GM23248 (cell line): ENCODE measurements at regions not wholly inside any gene's neighbourhood (a gene's known extent, or its start where the extent isn't known, plus 50 kb on each side); places are given as distances from the start of the nearest gene placed in this dataset.

Experiments used
- DNase-seq: peaks from one replicate; pipeline ENCODE4 v3.0.0-alpha.2; 2015
- H2AFZ ChIP-seq: fragments of 200-600 bp; sonication (generic); 2 replicates; pipeline ENCODE4 v1.6.1; 2016; ENCODE audit warnings: antibody characterized with exemption
- H3F3A ChIP-seq: fragments of 200-600 bp; sonication (generic); 2 replicates; pipeline ENCODE4 v1.6.1; 2016; ENCODE audit warnings: mild to moderate bottlenecking, antibody characterized with exemption, mixed run types; ENCODE audit not compliant: insufficient read depth
- H3K27ac ChIP-seq: fragments of 200-600 bp; sonication (generic); 2 replicates; pipeline ENCODE4 v1.5.1; 2016; ENCODE audit warnings: mild to moderate bottlenecking
- H3K27me3 ChIP-seq: fragments of 200-600 bp; sonication (generic); replicated peaks from 2 replicates; pipeline ENCODE4 v1.6.1; 2016; ENCODE audit warnings: mild to moderate bottlenecking; ENCODE audit not compliant: insufficient read depth
- H3K36me3 ChIP-seq: fragments of 200-600 bp; sonication (generic); 2 replicates; pipeline ENCODE4 v1.6.1; 2016; ENCODE audit warnings: low read depth, mild to moderate bottlenecking
- H3K4me1 ChIP-seq: fragments of 200-600 bp; sonication (generic); 2 replicates; pipeline ENCODE4 v1.6.1; 2016; ENCODE audit warnings: mild to moderate bottlenecking; ENCODE audit not compliant: insufficient read depth
- H3K4me2 ChIP-seq: fragments of 200-600 bp; sonication (generic); one replicate; pipeline ENCODE4 v1.6.1; 2016; ENCODE audit warnings: mild to moderate bottlenecking; ENCODE audit not compliant: unreplicated experiment
- H3K4me3 ChIP-seq: fragments of 200-600 bp; sonication (generic); 2 replicates; pipeline ENCODE4 v1.5.1; 2016; ENCODE audit warnings: mild to moderate bottlenecking
- H3K79me2 ChIP-seq: fragments of 200-600 bp; sonication (generic); 2 replicates; pipeline ENCODE4 v1.6.1; 2016; ENCODE audit warnings: mild to moderate bottlenecking; ENCODE audit not compliant: insufficient read depth
- H3K9ac ChIP-seq: fragments of 200-600 bp; sonication (generic); 2 replicates; pipeline ENCODE4 v1.6.1; 2016; ENCODE audit warnings: mild to moderate bottlenecking
- H3K9me2 ChIP-seq: fragments of 200-600 bp; sonication (generic); 2 replicates; pipeline ENCODE4 v1.6.1; 2016; ENCODE audit warnings: mixed run types, mild to moderate bottlenecking, moderate library complexity; ENCODE audit not compliant: insufficient read depth
- H3K9me3 ChIP-seq: fragments of 200-600 bp; sonication (generic); one replicate; pipeline ENCODE4 v1.6.1; 2017; ENCODE audit warnings: low read depth
- H4K20me1 ChIP-seq: fragments of 200-600 bp; sonication (generic); 2 replicates; pipeline ENCODE4 v1.6.0; 2016; ENCODE audit not compliant: insufficient read depth
- EZH2 ChIP-seq: fragments of 200-600 bp; sonication (generic); IDR thresholded peaks from 2 replicates; pipeline ENCODE4 v1.6.1; 2018; ENCODE audit warnings: antibody characterized with exemption, mild to moderate bottlenecking; ENCODE audit not compliant: insufficient read depth, poor library complexity, severe bottlenecking
- EZH2phosphoT487 ChIP-seq: fragments of 200-600 bp; sonication (generic); IDR thresholded peaks from 2 replicates; pipeline ENCODE4 v1.6.1; 2018; ENCODE audit warnings: antibody characterized with exemption, moderate library complexity, mild to moderate bottlenecking, low read depth; ENCODE audit not compliant: insufficient read depth
- WGBS, 2 experiments: methylation state at CpG; one replicate each; pipeline ENCODE4 v1.1.6; 2015 to 2017; ENCODE audit warnings: low lambda C conversion rate in 2 of 2, low coverage in 1 of 2; ENCODE audit errors: missing lambda C conversion rate in 2 of 2; 5-methylcytosine and 5-hydroxymethylcytosine counted together
- in situ Hi-C: fragments of 300-500 bp; cut with MboI; formaldehyde crosslinking; loops from 2 replicates; pipeline ENCODE4 v1.15.0; 2020

- H3K4me2 ChIP-seq, result no peak overlapping the region
- no peak overlapping the region for H3K4me3 ChIP-seq
- no peaks in the 10 kb centered on the region for H3K9me3 ChIP-seq
- TF ChIP-seq EZH2phosphoT487, result no peak
- no peak for TF ChIP-seq EZH2
- H3K9ac ChIP-seq, result no peak overlapping the region
- no peak overlapping the region for H3K27ac ChIP-seq
- H3F3A ChIP-seq, result no peaks in the 10 kb centered on the region
- no peaks in the 10 kb centered on the region for H3K27me3 ChIP-seq
- no peaks in the 10 kb centered on the region for H4K20me1 ChIP-seq
- in situ Hi-C loops, result no loop called here
- no peaks in the 10 kb centered on the region for H3K4me1 ChIP-seq
- no peaks in the 10 kb centered on the region for H3K79me2 ChIP-seq
- 16 to 17% methylated on average over 3 of the region's 3 CpGs for WGBS, 2 experiments
- H2AFZ ChIP-seq, result no peak overlapping the region
- H3K36me3 ChIP-seq, result no peaks in the 10 kb centered on the region
- DNase-seq, result no peak
- no peaks in the 10 kb centered on the region for H3K9me2 ChIP-seq
Observed at GRCh38 chr11:41872426-41872825, 413.0 kb upstream of the LRRC4C start.

GRCh38 chr11:41872870-41873269, 413.4 kb upstream of the LRRC4C start:
- no peaks in the 10 kb centered on the region for H3K9me2 ChIP-seq
- TF ChIP-seq EZH2 (no peak), EZH2phosphoT487 (no peak)
- H3K79me2 ChIP-seq, result no peaks in the 10 kb centered on the region
- H2AFZ ChIP-seq, result no peak overlapping the region
- no peaks in the 10 kb centered on the region for H3F3A ChIP-seq
- no peaks in the 10 kb centered on the region for H4K20me1 ChIP-seq
- no peak overlapping the region for H3K27ac ChIP-seq
- no peaks in the 10 kb centered on the region for H3K36me3 ChIP-seq
- no peaks in the 10 kb centered on the region for H3K4me1 ChIP-seq
- no peaks in the 10 kb centered on the region for H3K27me3 ChIP-seq
- no peaks in the 10 kb centered on the region for H3K9me3 ChIP-seq
- in situ Hi-C loops, result no loop called here
- H3K9ac ChIP-seq, result no peak overlapping the region
- DNase-seq, result no peak
- WGBS, 2 experiments, result 39 to 43% methylated on average over 4 of the region's 4 CpGs
- no peak overlapping the region for H3K4me3 ChIP-seq
- H3K4me2 ChIP-seq, result no peak overlapping the region

GRCh38 chr11:41878095-41878494, 418.6 kb upstream of the LRRC4C start:
- no peak overlapping the region for H3K27ac ChIP-seq
- no peak for TF ChIP-seq EZH2
- TF ChIP-seq EZH2phosphoT487, result no peak
- no peak for DNase-seq
- H3K79me2 ChIP-seq, result no peaks in the 10 kb centered on the region
- H2AFZ ChIP-seq, result no peak overlapping the region
- no peak overlapping the region for H3K4me3 ChIP-seq
- H3K4me1 ChIP-seq, result no peaks in the 10 kb centered on the region
- no peaks in the 10 kb centered on the region for H4K20me1 ChIP-seq
- H3K36me3 ChIP-seq, result no peaks in the 10 kb centered on the region
- H3F3A ChIP-seq, result no peaks in the 10 kb centered on the region
- no peaks in the 10 kb centered on the region for H3K27me3 ChIP-seq
- H3K9me3 ChIP-seq, result no peaks in the 10 kb centered on the region
- in situ Hi-C loops, result no loop called here
- 22 to 30% methylated on average over 2 of the region's 2 CpGs for whole genome bisulfite sequencing, 2 experiments
- no peaks in the 10 kb centered on the region for H3K9me2 ChIP-seq
- no peak overlapping the region for H3K9ac ChIP-seq
- no peak overlapping the region for H3K4me2 ChIP-seq

- H3K4me3 ChIP-seq, result no peak overlapping the region
- no peaks in the 10 kb centered on the region for H4K20me1 ChIP-seq
- no peaks in the 10 kb centered on the region for H3K27me3 ChIP-seq
- DNase-seq, result peak; percentile 6
- no peak overlapping the region for H2AFZ ChIP-seq
- no peak for TF ChIP-seq EZH2
- no peak for TF ChIP-seq EZH2phosphoT487
- H3K9ac ChIP-seq, result no peak overlapping the region
- no peaks in the 10 kb centered on the region for H3K79me2 ChIP-seq
- in situ Hi-C loops, result no loop called here
- no peaks in the 10 kb centered on the region for H3K36me3 ChIP-seq
- H3K9me2 ChIP-seq, result no peaks in the 10 kb centered on the region
- H3K9me3 ChIP-seq, result no peaks in the 10 kb centered on the region
- no peaks in the 10 kb centered on the region for H3K4me1 ChIP-seq
- H3K4me2 ChIP-seq, result no peak overlapping the region
- no peak overlapping the region for H3K27ac ChIP-seq
- H3F3A ChIP-seq, result no peaks in the 10 kb centered on the region
Observed at GRCh38 chr11:41879214-41879613, 419.8 kb upstream of the LRRC4C start.

GRCh38 chr11:41895081-41895480, 435.6 kb upstream of the LRRC4C start:
- H3K4me1 ChIP-seq, result no peaks in the 10 kb centered on the region
- in situ Hi-C loops, result no loop called here
- H3K9me3 ChIP-seq, result no peaks in the 10 kb centered on the region
- no peaks in the 10 kb centered on the region for H3K9me2 ChIP-seq
- no peak for DNase-seq
- no peak overlapping the region for H3K4me2 ChIP-seq
- no peak overlapping the region for H3K9ac ChIP-seq
- no peaks in the 10 kb centered on the region for H3K79me2 ChIP-seq
- H3F3A ChIP-seq, result no peaks in the 10 kb centered on the region
- H3K4me3 ChIP-seq, result no peak overlapping the region
- no peaks in the 10 kb centered on the region for H3K27me3 ChIP-seq
- no peak overlapping the region for H3K27ac ChIP-seq
- TF ChIP-seq EZH2, result no peak
- no peak for TF ChIP-seq EZH2phosphoT487
- no peaks in the 10 kb centered on the region for H4K20me1 ChIP-seq
- no peak overlapping the region for H2AFZ ChIP-seq
- H3K36me3 ChIP-seq, result no peaks in the 10 kb centered on the region
